GM12864 (cell line): ENCODE measurements at regions not wholly inside any gene's neighbourhood (a gene's known extent, or its start where the extent isn't known, plus 50 kb on each side); places are given as distances from the start of the nearest gene placed in this dataset.

ENCODE experiments used
- DNase-seq: peaks from one replicate; pipeline ENCODE4 v3.0.0-alpha.2; 2011; ENCODE audit warnings: low read depth
- H3K4me3 ChIP-seq: 2 replicates; pipeline ENCODE4 v1.5.1; 2011; ENCODE audit warnings: mild to moderate bottlenecking, low read depth, low read length, control low read depth
- TF ChIP-seq, protein P1 (sequence below): IDR thresholded peaks from 2 replicates; pipeline ENCODE4 v1.5.1; 2011; ENCODE audit warnings: low read depth, mild to moderate bottlenecking, moderate library complexity, low read length, control low read depth, inconsistent platforms; ENCODE audit errors: missing control alignments

DNA sequence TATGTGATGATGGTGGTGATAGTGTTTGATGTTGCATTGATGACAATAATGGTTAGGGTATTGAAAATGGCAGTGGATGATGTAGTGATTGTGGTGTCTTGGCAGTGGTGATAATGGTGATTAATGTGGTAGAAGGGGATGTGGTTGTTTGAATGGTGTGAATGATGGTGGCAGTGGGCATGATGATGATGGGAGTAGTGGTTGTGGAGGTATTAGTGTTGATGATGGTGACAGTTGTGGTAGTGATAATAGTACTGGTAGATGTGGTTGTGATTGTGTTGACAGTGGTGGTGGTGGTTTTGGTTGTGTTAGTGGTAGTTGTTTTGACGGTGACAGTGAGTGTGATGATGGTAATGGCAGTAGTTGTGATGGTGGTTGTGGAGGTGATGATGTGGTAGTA is 1049.0 kb downstream of the VRK1 start:
- TF ChIP-seq, protein P1, sequence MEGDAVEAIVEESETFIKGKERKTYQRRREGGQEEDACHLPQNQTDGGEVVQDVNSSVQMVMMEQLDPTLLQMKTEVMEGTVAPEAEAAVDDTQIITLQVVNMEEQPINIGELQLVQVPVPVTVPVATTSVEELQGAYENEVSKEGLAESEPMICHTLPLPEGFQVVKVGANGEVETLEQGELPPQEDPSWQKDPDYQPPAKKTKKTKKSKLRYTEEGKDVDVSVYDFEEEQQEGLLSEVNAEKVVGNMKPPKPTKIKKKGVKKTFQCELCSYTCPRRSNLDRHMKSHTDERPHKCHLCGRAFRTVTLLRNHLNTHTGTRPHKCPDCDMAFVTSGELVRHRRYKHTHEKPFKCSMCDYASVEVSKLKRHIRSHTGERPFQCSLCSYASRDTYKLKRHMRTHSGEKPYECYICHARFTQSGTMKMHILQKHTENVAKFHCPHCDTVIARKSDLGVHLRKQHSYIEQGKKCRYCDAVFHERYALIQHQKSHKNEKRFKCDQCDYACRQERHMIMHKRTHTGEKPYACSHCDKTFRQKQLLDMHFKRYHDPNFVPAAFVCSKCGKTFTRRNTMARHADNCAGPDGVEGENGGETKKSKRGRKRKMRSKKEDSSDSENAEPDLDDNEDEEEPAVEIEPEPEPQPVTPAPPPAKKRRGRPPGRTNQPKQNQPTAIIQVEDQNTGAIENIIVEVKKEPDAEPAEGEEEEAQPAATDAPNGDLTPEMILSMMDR, result no peak
- no peak for DNase-seq
- no peak overlapping the region for H3K4me3 ChIP-seq

GRCh38 chr14:97848317-97848980 is 1051.3 kb downstream of the VRK1 start:
- TF ChIP-seq, protein P1, result no peak
- H3K4me3 ChIP-seq, result no peak overlapping the region
- DNase-seq, result no peak

DNA sequence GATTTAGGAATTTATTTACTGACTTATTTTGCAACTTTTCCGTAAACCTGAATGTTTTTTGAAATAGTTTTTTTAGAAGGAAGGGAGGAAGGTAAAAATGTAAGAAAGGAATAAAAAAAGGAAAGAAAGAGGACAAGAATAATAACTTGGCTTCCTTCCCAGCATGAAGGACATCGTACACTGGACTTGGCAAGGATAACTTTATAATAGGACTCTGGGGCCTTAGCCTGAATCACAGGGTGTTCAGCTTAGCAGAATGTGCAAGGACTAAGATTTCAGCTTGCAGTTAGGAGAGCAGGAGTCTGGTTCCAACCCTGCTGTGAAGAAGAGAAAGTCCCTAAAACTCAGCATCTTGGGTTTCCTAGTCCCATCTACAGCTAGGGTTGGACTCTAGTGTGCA is 1053.3 kb downstream of the VRK1 start:
- TF ChIP-seq, protein P1, result no peak
- DNase-seq, result no peak
- no peak overlapping the region for H3K4me3 ChIP-seq

- H3K4me3 ChIP-seq, result no peak overlapping the region
- no peak for DNase-seq
- TF ChIP-seq, protein P1, result no peak
These were observed 1053.7 kb downstream of the VRK1 start for GRCh38 chr14:97850886-97851285.

- no peak for DNase-seq
- no peak overlapping the region for H3K4me3 ChIP-seq
- TF ChIP-seq, protein P1, result no peak
These were observed 1054.3 kb downstream of the VRK1 start for GRCh38 chr14:97851428-97851995.

GRCh38 chr14:97854918-97855317 is 1057.7 kb downstream of the VRK1 start:
- TF ChIP-seq, protein P1, result no peak
- no peak for DNase-seq

DNA sequence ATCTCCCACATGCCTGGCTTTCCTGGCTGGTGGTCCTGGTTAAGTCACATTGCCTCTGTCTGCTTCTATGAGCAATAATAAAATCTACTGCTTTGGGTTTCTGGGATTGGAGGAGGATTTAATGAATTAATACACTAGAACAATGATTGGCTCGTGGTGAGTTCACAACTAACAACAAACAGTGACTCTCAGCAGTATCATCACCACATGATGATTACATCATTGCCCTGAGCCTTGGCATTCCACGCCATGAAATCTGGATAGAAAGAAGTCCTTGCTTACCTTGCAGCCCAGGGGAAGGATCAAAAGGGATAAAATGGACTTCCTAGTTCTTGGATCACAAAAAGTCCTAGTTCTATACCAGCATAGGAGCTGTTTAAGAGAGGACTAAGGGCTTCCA is 1069.0 kb downstream of the VRK1 start:
- no peak for DNase-seq
- TF ChIP-seq, protein P1, result no peak
- H3K4me3 ChIP-seq, result no peak overlapping the region

More at GRCh38 chr14:97854918-97855317, 1057.7 kb downstream of the VRK1 start:
- no peak overlapping the region for H3K4me3 ChIP-seq
